NCI-H146 (cell line): ENCODE measurements at regions not wholly inside any gene's neighbourhood (a gene's known extent, or its start where the extent isn't known, plus 50 kb on each side); places are given as distances from the start of the nearest gene placed in this dataset.
A peak's percentile ranks its signal among the peaks of the same experiment; 100 is the strongest.
"Not testable (repeated sequence)": the region's sequence is repeated elsewhere in the genome, so short reads cannot be mapped to it uniquely, and the experiment has no call there.

Experiments
- DNase-seq: peaks from one replicate; lab custom pipeline; 2025; lab: John Stamatoyannopoulos, UW

- no peak for DNase-seq
These were observed 199.9 kb downstream of the FAM181B start for GRCh38 chr11:82533628-82534327.

DNA sequence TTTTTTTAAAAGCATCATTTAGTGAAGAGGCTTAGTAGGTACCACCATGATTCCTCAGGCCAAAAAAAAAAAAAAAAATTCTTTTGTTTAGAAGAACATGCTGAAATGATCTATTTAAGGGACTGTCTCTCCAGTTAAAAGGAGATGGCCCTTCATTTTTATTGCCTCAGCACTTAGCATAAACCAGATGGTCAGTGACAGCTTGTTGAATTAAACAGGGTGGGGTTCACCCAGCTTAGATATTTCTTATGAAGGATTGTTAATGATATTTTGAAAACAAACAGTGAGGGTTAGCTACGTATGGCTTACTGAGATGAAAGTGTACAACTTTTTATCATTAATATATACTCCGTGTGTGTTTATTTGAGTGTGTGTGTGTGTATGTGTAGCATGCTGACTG, 203.7 kb downstream of the FAM181B start:
- no peak for DNase-seq

DNA sequence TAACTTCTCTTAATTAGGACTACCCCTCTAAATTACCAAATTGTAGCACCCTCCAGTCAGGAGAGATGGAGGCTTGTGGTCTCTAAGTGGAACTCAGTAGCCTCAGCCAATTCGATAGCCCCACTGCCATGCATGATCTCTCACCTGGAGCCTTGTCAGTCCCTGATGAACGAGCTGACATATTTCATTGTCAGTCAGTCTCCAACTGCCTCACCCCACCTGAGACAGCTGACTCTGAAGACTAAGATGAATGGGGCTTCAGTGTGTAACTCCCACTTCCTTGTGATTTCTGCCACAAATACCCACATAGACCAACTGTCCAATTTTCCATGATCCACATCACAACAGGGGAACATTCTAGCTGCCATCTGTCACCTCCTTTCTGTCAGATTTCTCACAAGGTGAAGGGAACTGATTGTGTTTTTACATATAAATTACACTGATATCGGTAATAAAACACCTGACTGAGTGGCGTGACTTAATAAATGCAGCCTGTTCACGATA, 206.5 kb downstream of the FAM181B start:
- DNase-seq: no peak

GRCh38 chr11:82523141-82523540, 210.5 kb downstream of the FAM181B start:
- no peak for DNase-seq

DNA sequence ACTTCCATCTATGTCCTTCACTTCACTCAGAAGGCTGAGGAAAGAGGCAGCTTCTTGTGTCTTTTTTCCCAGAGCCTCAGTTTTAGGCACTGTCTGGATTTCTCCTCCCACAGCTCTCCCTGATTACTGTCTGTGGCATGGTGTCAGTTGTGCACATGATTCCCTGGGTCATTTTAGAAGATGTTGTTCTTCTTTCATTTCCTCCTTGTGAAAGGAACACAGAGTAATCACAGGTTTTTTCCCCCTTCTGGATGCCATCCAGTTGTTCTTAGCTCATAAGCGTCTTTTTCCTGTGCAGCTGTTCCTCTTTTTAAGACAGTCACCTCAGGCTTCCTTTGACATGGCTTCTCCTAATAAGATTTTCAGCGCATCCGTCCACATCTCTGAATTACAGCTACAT, 212.2 kb downstream of the FAM181B start:
- DNase-seq: no peak

- no peak for DNase-seq
These were observed 226.4 kb downstream of the FAM181B start for GRCh38 chr11:82507288-82507687.

- no peak for DNase-seq
These were observed 228.3 kb downstream of the FAM181B start for GRCh38 chr11:82505379-82505778.

DNA sequence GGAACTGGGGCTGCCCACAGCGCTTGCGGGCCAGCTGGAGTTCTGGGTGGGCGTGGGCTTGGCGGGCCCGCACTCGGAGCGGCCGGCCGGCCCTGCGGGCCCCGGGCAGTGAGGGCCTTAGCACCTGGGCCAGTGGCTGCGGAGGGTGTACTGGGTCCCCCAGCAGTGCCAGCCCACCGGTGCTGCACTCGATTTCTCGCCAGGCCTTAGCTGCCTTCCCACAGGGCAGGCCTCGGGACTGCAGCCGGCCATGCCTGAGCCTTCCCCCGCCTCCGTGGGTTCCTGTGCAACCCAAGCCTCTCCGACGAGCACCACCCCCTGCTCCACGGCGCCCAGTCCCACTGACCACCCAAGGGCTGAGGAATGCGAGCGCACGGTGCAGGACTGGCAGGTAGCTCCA, 232.5 kb downstream of the FAM181B start:
- not testable (repeated sequence) for DNase-seq

DNA sequence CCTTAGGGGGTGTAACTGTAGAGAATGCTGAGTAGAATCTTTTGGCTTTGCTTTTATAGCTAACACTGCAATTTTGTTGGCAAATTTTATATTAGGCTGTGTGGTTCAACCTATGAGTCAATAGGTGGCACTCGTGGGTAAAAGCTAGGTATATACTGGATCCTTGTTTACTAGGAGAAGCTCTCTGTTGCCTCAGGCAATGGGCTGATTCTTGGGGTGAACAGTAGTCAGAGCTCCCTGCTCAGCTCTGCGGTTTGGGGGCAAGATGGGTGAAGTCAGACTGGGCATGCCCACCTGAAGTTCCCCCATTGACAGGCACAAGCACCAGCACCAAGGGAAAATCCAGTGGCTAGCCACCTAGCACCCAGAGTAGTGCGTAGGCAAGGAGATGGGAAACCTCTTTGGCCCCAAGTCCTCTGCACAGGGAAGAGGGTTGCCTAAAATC, 238.7 kb downstream of the FAM181B start:
- peak; percentile 2 for DNase-seq

GRCh38 chr11:82474876-82475275, 258.8 kb downstream of the FAM181B start:
- no peak for DNase-seq

DNA sequence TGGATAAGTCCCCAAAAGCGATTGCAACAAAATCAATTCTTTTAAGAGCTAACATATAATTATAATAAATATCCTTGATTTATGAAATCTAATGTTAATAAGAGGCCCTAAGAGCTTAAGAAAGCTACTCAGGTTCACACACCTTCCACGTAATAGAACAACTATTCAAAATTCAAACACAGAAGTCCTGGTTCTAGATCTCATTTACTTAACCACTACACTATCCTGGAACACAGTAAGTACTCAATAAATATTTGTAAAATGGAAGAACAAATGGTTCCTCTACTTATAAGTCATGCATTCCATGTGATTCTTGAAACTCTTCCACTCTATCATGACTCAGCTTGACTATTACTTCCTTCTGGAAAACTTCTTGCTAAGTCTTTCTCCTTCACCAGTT, 268.2 kb downstream of the FAM181B start:
- no peak for DNase-seq

DNA sequence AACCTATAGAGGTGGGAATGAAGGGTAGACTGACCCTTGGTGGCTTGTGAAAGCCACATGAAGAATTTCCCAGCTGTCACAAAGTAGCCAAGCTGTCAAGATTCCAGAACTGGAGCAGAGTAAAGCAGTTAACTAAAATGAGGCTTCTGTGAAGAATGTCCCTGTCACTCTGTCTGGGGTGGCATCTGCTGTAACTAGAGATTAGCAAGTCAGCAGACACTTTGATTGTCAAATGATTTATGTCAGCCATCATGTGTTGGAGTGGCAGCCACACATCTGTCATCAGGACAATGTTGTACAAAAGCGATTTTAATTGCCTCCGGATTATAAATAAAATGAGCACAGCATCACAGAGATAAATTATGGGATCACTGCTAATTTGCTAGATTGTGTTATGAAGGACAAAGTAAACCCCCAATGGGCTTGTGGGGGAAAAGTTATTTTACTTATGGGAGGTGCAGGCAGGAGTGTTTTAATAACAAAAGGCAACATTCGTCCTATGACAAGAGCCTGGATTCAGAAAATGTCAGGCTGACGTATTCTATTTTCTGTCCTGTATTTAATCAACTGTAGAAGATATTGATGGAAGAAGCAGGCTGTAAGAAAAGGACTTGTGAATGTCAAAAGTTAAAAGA, 270.9 kb downstream of the FAM181B start:
- no peak for DNase-seq

DNA sequence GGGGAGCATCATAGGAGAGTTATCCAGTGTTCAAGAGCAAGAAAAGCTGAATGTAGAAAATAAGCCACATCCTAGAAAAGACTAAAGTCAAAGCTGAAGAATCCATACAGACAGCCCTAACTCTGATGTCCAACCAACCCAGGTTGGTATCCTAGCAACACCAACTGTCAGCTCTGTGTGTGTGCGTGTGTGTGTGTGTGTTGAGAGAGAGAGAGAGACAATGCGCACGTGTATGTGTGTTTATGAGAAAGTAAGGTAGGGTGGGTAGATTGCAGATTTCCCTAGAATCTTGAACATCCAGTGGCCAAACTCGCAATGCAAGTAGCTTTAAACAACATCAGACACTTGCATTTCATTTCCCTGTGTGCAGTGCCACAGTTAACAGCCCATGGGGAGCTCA, 274.9 kb downstream of the FAM181B start:
- DNase-seq: no peak

DNA sequence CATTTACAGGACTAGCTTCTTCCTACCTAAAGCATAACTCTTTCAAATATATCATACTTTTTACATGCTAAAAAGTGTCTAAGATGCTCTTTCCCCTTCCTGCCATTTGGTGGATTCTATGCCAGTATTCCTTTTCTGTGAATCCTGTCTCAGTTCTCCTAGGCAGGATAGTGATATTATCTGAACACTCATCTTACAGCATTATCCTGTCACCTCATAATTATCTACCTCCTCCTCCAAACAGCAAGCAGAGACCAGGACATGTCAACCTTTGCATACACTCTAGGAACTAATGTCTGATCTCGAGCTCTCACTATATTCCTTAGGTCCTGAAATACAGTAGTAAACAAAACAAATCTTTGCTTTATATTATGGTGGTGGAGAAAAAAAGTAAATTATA, 275.5 kb downstream of the FAM181B start:
- DNase-seq: no peak

DNA sequence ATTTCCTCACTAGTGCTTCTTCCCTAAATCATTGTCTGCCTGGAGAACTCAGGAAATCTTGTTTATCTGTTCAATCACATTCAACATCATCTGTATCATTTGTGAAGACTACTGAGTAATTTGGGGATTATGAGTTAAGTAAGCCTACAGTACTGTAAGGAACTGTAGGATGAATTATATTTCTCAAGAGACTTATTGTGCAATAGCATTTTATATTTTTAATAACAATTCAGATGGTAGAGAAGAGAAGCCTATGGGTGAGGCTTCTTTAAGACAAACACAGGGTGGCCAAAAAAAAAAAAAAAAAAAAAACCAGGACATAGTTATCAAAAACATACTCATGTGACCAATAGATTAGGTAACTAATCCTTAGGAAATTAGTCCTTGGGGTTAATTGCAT, 282.7 kb downstream of the FAM181B start:
- no peak for DNase-seq

- no peak for DNase-seq
These were observed 327.1 kb downstream of the FAM181B start for GRCh38 chr11:82406611-82407010.

GRCh38 chr11:82405421-82405820, 328.2 kb downstream of the FAM181B start:
- no peak for DNase-seq

- no peak for DNase-seq
These were observed 328.7 kb downstream of the FAM181B start for GRCh38 chr11:82404981-82405380.

DNA sequence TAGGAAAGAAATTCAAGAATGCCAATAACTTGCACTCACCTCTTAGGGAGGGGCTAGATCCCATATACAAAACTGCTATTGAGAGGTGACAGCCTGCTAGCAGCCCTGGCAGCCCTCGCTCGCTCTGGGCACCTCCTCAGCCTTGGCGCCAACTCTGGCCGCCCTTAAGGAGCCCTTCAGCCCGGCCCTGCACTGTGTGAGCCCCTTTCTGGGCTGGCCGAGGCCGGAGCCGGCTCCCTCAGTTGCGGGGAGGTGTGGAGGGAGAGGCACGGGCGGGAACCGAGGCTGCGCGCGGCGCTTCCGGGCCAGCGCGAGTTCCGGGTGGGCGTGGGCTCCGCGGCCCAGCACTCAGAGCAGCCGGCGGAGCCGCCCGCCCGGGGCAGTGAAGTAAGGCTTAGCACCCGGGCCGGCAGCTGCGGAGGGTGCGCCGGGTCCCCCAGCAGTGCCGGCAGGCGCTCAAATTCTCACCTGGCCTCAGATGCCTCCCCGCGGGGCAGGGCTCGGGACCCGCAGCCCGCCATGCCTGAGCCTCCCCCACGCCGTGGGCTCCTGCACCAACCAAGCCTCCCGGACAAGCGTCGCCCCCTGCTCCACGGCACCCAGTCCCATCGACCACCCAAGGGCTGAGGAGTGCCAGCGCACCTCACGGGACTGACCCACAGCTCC, 329.9 kb downstream of the FAM181B start:
- no peak for DNase-seq

DNA sequence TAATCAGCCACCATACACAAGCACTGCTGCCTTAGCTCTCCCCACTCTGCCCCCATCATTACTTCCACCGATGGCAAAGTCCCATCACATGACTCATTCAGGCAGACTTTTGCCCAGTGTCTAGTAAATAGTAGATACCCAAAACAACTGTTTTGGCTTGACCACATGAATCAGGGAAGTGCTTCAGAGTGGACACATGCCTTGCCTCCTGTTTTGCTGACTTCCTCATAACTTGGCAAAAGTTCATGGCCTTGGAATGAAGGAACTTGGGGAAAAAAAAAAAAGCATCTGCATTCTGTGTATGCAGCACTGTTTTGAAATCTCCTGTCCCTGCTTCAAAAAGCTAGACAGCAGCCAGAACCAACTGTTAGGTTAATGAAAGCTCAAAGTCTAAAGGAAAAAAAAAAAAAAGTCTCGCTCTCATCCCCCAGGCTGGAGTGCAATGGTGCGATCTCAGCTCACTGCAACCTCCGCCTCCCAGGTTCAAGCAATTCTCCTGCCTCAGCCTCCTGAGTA, 335.3 kb downstream of the FAM181B start:
- no peak for DNase-seq

DNA sequence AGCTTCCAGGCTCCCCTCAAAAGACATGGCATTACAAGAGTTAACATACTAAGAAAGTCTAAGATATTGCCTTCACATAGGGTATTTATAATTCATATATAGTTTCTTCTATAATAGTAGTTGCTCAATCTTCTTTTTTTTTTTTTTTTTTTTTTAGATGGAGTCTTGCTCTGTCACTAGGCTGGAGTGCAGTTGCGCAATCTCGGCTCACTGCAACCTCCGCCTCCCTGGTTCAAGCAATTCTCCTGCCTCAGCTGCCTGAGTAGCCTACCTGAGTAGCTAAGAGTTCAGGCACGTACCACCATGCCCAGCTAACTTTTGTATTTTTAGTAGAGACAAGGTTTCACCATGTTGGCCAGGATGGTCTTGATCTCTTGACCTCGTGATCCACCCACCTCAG, 337.0 kb downstream of the FAM181B start:
- not testable (repeated sequence) for DNase-seq

DNA sequence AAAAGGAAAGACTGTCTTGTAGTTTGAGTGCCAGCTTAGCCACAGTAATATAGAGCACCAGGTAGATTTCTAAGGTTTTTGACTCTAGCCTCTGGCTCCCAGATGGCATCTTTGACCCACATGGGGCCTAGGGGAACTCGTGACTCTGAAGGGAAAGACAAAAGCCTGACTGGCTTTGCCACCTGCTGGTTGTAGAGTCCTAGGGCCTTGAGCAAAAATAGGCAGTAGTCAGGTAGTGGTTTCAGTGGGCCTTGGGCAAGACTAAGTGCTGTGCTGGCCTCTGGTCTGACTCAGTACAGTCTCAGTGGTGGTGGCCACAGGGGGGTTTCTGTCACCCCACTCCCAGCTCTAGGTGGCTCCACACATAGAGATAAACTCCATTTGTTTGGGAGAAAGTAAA, 349.4 kb downstream of the FAM181B start:
- DNase-seq: no peak
